ENCODE measurements at regions not wholly inside any gene's neighbourhood (a gene's known extent, or its start where the extent isn't known, plus 50 kb on each side); places are given as distances from the start of the nearest gene placed in this dataset.
"Not testable (repeated sequence)": the region's sequence is repeated elsewhere in the genome, so short reads cannot be mapped to it uniquely, and the experiment has no call there.

- no peak overlapping the region for H3K27ac ChIP-seq (ENCODE audit: low read depth, low read length)
Observed at GRCh38 chr6:112680091-112680490, 333.0 kb downstream of the RFPL4B start.

- H3K27ac ChIP-seq (ENCODE audit: low read depth, low read length): no peak overlapping the region
- 89 to 94% (median 91%) methylated on average over 5 of the region's 5 CpGs for WGBS, 3 donors
Observed at GRCh38 chr6:112682071-112682470, 334.9 kb downstream of the RFPL4B start.

DNA sequence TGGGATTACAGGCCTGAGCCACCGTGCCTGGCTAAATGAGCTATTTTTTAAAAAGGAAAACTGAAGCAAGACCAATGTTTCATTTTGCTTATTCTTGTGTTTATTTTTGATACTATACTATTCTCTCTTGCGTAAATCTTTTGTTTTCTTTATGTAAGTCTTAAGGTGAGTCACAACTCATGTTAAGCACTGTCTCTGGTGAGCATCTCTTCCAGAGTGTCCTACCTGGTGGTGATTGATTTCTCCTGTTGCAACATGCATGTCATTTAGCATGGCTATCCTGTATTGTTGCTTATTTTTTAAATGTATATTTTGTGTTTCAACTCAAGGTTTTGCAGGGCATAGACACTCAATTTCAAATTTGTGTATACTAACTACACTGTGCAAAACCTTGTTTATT, 336.0 kb downstream of the RFPL4B start:
- H3K27ac ChIP-seq (ENCODE audit: low read depth, low read length): no peak overlapping the region
- WGBS, 3 donors: 76 to 95% (median 92%) methylated on average over 2 of the region's 2 CpGs

GRCh38 chr6:112683926-112684325, 336.8 kb downstream of the RFPL4B start:
- 43 to 49% (median 46%) methylated on average over 3 of the region's 3 CpGs for WGBS, 3 donors
- no peak overlapping the region for H3K27ac ChIP-seq (ENCODE audit: low read depth, low read length)

- WGBS, 3 donors: 91 to 95% (median 95%) methylated on average over 15 of the region's 15 CpGs
- not testable (repeated sequence) for H3K27ac ChIP-seq (ENCODE audit: low read depth, low read length)
Observed at GRCh38 chr6:112685521-112686220, 338.5 kb downstream of the RFPL4B start.

GRCh38 chr6:112688487-112689165, 341.5 kb downstream of the RFPL4B start:
- not testable (repeated sequence) for H3K27ac ChIP-seq (ENCODE audit: low read depth, low read length)
- 71 to 87% (median 76%) methylated on average over 24 of the region's 24 CpGs for WGBS, 3 donors

- WGBS, 3 donors: 95 to 98% (median 98%) methylated on average over 19 to 53 of the region's 56 CpGs
- not testable (repeated sequence) for H3K27ac ChIP-seq (ENCODE audit: low read depth, low read length)
Observed at GRCh38 chr6:112689183-112689858, 342.2 kb downstream of the RFPL4B start.

DNA sequence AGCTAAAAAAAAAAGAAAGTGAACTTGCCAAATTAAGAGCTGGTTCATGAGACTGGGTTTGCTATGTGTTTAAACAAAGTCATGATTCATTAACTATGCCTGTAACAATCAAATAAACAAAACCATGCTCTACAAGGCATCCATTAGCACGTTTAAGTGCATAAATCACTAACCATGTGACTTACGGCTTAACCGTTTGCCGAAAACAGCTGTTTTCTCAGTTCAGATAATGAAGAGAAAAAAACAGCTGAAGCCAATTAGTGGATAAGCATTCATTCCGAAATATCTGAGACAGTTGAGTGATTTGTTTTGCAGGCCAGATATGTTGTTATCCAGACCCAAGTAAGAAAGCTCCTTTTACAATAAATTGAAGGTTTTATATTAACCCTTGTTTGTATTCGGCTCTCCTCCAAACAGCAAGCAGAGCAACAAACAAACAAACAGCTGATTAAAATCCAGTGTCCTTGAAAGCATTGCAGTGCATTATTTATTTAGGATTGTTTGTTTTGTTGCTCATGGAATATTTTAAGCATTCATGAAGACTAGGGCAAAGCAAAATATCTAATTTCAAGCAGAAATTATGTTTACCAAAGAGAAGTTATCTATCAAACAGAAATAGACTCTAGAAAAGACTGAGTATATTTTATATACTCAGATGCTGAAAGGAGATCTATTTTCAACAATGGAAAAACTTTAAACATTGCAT, 343.5 kb downstream of the RFPL4B start:
- 21 to 51% (median 40%) methylated on average over 6 of the region's 6 CpGs for WGBS, 3 donors
- no peak overlapping the region for H3K27ac ChIP-seq (ENCODE audit: low read depth, low read length)

DNA sequence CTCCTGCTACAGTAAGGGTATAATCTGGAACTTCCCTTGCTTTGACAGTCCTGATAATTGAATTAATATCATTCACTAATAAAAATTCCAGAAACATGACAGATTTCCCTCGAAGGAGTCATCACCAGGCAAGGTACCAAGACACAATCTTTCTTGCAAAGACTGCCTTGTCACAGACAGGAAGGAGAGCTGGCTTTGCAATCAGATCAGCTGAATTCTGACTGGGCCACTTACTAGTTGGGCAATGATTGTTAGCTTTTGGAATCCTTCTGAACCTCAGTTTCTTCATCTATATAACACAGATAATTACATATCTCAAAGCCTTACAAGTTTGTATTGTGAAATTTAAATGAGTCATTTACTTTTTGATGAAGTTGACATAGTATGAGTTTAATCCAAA, 344.2 kb downstream of the RFPL4B start:
- 24 to 30% (median 27%) methylated on average over 1 of the region's 1 CpG for WGBS, 3 donors
- H3K27ac ChIP-seq (ENCODE audit: low read depth, low read length): no peak overlapping the region

DNA sequence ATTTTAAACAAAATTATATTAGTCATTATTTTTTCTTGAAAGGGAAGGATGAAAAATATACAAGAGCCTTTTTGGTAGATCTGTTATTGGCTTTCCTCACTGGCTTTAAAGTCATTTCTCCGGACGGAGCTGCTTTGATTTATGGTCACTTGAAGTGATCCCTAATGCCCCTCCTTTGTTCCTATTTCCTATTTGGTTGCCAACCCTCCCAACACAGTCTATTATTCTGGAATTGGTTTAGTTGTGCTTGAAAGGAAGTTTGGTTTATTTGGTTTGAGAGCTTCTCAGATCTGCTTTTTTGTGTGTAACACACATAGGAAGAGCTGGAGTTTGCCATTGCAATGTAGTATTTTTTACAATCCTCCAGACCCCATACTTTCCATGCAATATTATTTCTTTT, 347.9 kb downstream of the RFPL4B start:
- no peak overlapping the region for H3K27ac ChIP-seq (ENCODE audit: low read depth, low read length)
- WGBS, 3 donors: 31 to 77% (median 65%) methylated on average over 2 of the region's 2 CpGs

- no peak overlapping the region for H3K27ac ChIP-seq (ENCODE audit: low read depth, low read length)
- WGBS, 3 donors: 87 to 93% (median 90%) methylated on average over 4 of the region's 4 CpGs
Observed at GRCh38 chr6:112697265-112697664, 350.1 kb downstream of the RFPL4B start.

DNA sequence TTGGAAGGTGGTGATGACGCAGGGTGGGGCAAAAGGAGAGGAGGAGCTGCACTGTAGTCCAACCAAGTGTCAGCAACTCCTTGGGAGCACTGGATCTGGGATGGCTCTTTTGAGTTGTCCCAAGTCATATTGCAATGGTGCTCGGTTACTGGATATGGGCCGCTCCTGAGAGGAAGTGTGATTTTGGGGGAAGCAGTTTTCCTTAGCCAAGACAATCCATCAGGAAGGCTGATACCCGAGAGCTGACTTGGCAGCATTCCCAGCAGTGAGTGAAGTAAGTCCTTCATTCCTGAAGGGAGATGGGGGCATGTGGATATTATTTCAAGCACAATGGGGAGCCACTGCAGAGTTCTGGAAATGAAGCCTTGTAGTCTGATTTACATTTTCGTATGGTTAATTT, 354.1 kb downstream of the RFPL4B start:
- H3K27ac ChIP-seq (ENCODE audit: low read depth, low read length): no peak overlapping the region
- 61 to 70% (median 63%) methylated on average over 5 of the region's 5 CpGs for WGBS, 3 donors

DNA sequence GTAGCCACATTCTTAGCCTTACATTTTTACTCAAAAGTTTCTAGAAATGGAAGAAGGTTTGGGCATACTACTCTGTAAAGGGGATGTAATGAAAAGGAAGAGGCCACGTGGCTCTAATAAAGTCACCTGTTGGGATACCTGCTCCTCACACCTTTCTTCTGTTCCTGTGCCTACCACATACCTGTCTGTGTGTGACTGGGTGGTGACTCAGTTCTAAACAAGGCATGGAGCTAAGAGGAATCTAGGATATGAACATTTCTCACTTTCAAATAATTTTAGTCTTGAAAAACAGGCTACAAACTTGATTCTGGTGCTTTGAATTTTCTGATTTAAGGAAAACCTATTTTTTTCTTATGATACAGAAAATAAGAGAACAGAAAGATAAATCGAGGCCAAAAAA, 363.6 kb downstream of the RFPL4B start:
- 68 to 85% (median 79%) methylated on average over 2 of the region's 2 CpGs for WGBS, 3 donors
- H3K27ac ChIP-seq (ENCODE audit: low read depth, low read length): no peak overlapping the region

DNA sequence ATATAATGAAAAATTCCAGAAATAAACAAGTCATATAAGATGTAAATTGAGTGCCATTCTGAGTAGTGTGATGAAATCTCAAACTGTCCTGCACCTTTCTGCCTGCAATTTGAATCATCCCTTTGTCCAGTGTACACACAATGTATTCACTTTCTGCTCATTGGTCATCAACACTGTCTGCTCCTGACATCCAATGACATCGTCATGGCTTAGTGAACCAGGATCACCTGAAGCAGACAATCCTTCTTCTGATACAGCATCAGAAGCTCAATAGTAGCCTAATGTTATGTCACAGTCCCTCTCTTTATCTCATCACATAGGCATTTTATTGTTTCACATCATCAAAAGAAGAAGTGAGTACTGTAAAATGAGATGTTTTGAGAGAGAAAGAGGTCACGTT, 366.3 kb downstream of the RFPL4B start:
- WGBS, 3 donors: 81 to 88% (median 88%) methylated on average over 2 of the region's 2 CpGs
- H3K27ac ChIP-seq (ENCODE audit: low read depth, low read length): no peak overlapping the region

GRCh38 chr6:112717401-112717800, 370.3 kb downstream of the RFPL4B start:
- no peak overlapping the region for H3K27ac ChIP-seq (ENCODE audit: low read depth, low read length)
- 70 to 75% (median 74%) methylated on average over 3 of the region's 3 CpGs for WGBS, 3 donors

DNA sequence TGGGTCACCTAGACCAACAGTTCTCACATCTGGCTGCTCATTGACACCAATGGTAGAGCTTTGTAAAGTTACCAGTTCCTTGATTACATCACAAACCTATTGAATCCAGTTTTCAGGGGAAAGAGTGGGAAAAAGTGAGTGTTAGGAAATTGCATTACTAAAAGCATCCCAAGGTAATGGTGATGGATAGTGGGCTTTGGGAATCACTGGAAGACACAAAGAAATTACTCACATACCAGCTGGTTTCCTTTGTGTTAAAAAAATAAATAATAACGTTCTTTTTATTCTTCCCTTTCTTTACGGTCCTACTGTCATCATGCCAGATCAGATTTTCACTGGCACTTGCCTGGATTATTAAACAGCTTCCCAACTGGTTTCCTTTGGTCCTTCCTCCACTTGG, 370.7 kb downstream of the RFPL4B start:
- 67 to 80% (median 70%) methylated on average over 2 of the region's 2 CpGs for WGBS, 3 donors
- H3K27ac ChIP-seq (ENCODE audit: low read depth, low read length): no peak overlapping the region

DNA sequence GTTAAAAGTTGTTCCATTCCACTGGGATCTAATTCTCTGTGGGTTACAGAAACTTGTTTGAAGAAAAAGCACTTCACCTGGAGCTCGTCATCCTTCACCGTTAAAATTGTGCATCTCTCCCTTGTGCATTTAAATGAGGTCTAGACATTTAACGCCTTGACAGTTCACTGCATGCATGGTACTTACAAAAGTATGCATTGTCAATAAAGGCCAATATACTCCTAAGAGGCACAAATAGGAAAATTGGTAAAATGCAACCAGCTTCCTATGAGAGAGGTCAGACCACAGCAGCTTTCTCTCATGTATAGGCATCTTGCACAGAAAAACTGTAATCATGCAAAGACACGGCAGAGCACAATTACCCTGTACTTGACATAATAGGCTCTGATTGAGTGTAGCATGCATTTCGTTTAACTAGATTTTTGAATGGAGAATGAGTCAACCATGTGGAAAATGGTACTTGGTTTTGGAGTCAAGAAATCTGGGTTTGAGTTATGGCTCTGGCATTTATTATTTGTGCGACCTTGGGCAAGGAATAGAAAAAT, 378.5 kb downstream of the RFPL4B start:
- no peak overlapping the region for H3K27ac ChIP-seq (ENCODE audit: low read depth, low read length)
- WGBS, 3 donors: 88 to 92% (median 90%) methylated on average over 6 of the region's 6 CpGs

- 93 to 99% (median 95%) methylated on average over 1 of the region's 1 CpG for WGBS, 3 donors
- no peak overlapping the region for H3K27ac ChIP-seq (ENCODE audit: low read depth, low read length)
Observed at GRCh38 chr6:112735129-112735528, 388.0 kb downstream of the RFPL4B start.

- no peak overlapping the region for H3K27ac ChIP-seq (ENCODE audit: low read depth, low read length)
Observed at GRCh38 chr6:112739766-112740165, 392.6 kb downstream of the RFPL4B start.

Measured in adipose tissue (tissue), 3 donors.